Muscle of back (tissue), 3 donors: ENCODE measurements at regions not wholly inside any gene's neighbourhood (a gene's known extent, or its start where the extent isn't known, plus 50 kb on each side); places are given as distances from the start of the nearest gene placed in this dataset.

Source experiments
- DNase-seq, 3 donors: peaks; one replicate each; pipeline versions ENCODE4 v3.0.0 to v3.0.0-alpha.2; 2013

GRCh38 chr7:39888171-39888853 is 61.7 kb upstream of the CDK13 start:
- no peak for DNase-seq

GRCh38 chr7:39890411-39890810 is 59.6 kb upstream of the CDK13 start:
- DNase-seq, result no peak

GRCh38 chr7:39891894-39892293 is 58.2 kb upstream of the CDK13 start:
- DNase-seq, result no peak

- DNase-seq, result no peak
Observed at GRCh38 chr7:39892361-39892760, 57.7 kb upstream of the CDK13 start.

- DNase-seq, result no peak
Observed at GRCh38 chr7:39894904-39895303, 55.2 kb upstream of the CDK13 start.

- DNase-seq, result no peak
Observed at GRCh38 chr7:39896840-39897239, 53.2 kb upstream of the CDK13 start.

GRCh38 chr7:39898867-39899266 is 51.2 kb upstream of the CDK13 start:
- DNase-seq, result peak in 1 of 3 donors; percentile 6
